Neural progenitor cell (in vitro differentiated cells): ENCODE measurements at regions not wholly inside any gene's neighbourhood (a gene's known extent, or its start where the extent isn't known, plus 50 kb on each side); places are given as distances from the start of the nearest gene placed in this dataset.

Source experiments
- EZH2 ChIP-seq: fragments of 200-600 bp; sonication (generic); IDR thresholded peaks from 2 replicates; pipeline ENCODE4 v1.6.1; 2017; ENCODE audit warnings: antibody characterized with exemption, mild to moderate bottlenecking, moderate library complexity
- TF ChIP-seq, protein P1 (sequence below): fragments of 200-600 bp; sonication (generic); IDR thresholded peaks from 2 replicates; pipeline ENCODE4 v1.5.1; 2017; ENCODE audit warnings: antibody characterized with exemption, mild to moderate bottlenecking

DNA sequence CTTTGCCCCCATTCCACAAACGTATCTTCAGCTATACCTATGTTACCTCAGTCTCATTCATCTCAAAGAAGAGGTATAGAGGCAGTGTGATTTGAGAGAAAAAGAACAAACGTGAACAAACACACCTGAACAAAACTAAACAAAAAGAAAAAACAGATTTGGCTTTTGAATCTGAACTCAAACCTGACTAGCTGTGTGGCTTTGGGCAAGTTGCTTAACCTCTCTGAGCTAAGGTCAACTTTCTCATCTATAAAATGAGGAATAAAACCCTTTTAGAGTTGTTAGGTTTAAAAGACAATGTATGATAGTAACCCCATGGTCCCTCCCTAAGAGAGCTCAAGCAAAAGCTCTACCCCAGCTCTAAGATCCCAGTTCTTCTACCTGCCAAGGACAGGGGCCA, 73.5 kb downstream of the ZNF648 start:
- TF ChIP-seq, protein P1, sequence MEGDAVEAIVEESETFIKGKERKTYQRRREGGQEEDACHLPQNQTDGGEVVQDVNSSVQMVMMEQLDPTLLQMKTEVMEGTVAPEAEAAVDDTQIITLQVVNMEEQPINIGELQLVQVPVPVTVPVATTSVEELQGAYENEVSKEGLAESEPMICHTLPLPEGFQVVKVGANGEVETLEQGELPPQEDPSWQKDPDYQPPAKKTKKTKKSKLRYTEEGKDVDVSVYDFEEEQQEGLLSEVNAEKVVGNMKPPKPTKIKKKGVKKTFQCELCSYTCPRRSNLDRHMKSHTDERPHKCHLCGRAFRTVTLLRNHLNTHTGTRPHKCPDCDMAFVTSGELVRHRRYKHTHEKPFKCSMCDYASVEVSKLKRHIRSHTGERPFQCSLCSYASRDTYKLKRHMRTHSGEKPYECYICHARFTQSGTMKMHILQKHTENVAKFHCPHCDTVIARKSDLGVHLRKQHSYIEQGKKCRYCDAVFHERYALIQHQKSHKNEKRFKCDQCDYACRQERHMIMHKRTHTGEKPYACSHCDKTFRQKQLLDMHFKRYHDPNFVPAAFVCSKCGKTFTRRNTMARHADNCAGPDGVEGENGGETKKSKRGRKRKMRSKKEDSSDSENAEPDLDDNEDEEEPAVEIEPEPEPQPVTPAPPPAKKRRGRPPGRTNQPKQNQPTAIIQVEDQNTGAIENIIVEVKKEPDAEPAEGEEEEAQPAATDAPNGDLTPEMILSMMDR = no peak
- TF ChIP-seq EZH2 = no peak
